WTC11 (cell line): ENCODE measurements at regions not wholly inside any gene's neighbourhood (a gene's known extent, or its start where the extent isn't known, plus 50 kb on each side); places are given as distances from the start of the nearest gene placed in this dataset.

Experiments
- ATF1 ChIP-seq: sonication (generic); formaldehyde crosslinking; IDR thresholded peaks from 2 replicates; pipeline ENCODE4 v1.8.1; 2023; ENCODE audit warnings: mild to moderate bottlenecking, moderate library complexity, missing genetic modification reagents
- ATF2 ChIP-seq: sonication (generic); formaldehyde crosslinking; IDR thresholded peaks from 2 replicates; pipeline ENCODE4 v1.8.1; 2022; ENCODE audit warnings: low read depth, missing genetic modification reagents, borderline replicate concordance
- CBFB ChIP-seq: sonication (generic); formaldehyde crosslinking; IDR thresholded peaks from 2 replicates; pipeline ENCODE4 v1.8.1; 2022; ENCODE audit warnings: mild to moderate bottlenecking, low read depth, missing genetic modification reagents
- CREB1 ChIP-seq: sonication (generic); formaldehyde crosslinking; IDR thresholded peaks from 2 replicates; pipeline ENCODE4 v1.8.0; 2023; ENCODE audit warnings: mild to moderate bottlenecking, missing genetic modification reagents
- CREM ChIP-seq: sonication (generic); formaldehyde crosslinking; IDR thresholded peaks from 2 replicates; pipeline ENCODE4 v1.8.1; 2022; ENCODE audit warnings: mild to moderate bottlenecking, missing genetic modification reagents, moderate library complexity
- CTCF ChIP-seq: fragments of 200-600 bp; IDR thresholded peaks from 2 replicates; pipeline ENCODE4 v1.8.0; 2022; ENCODE audit warnings: antibody characterized with exemption
- E2F1 ChIP-seq: sonication (generic); formaldehyde crosslinking; IDR thresholded peaks from 2 replicates; pipeline ENCODE4 v1.8.0; 2022; ENCODE audit warnings: mild to moderate bottlenecking, missing genetic modification reagents
- E2F4 ChIP-seq: sonication (generic); formaldehyde crosslinking; IDR thresholded peaks from 2 replicates; pipeline ENCODE4 v1.8.1; 2022; ENCODE audit warnings: low read depth, mild to moderate bottlenecking, moderate library complexity, missing genetic modification reagents, borderline replicate concordance
- E2F5 ChIP-seq: sonication (generic); formaldehyde crosslinking; IDR thresholded peaks from 2 replicates; pipeline ENCODE4 v1.8.1; 2022; ENCODE audit warnings: mild to moderate bottlenecking, moderate library complexity, missing genetic modification reagents
- GABPB1 ChIP-seq: sonication (generic); formaldehyde crosslinking; IDR thresholded peaks from 2 replicates; pipeline ENCODE4 v1.8.1; 2023; ENCODE audit warnings: mild to moderate bottlenecking, missing genetic modification reagents
- JUN ChIP-seq: sonication (generic); formaldehyde crosslinking; IDR thresholded peaks from 2 replicates; pipeline ENCODE4 v1.8.0; 2023; ENCODE audit warnings: mild to moderate bottlenecking, missing genetic modification reagents
- SP1 ChIP-seq: sonication (generic); formaldehyde crosslinking; conservative IDR thresholded peaks from 2 replicates; pipeline ENCODE4 v1.8.1; 2022; ENCODE audit warnings: missing genetic modification reagents
- TP53 ChIP-seq: sonication (generic); formaldehyde crosslinking; IDR thresholded peaks from 2 replicates; pipeline ENCODE4 v1.8.1; 2023; ENCODE audit warnings: mild to moderate bottlenecking, missing genetic modification reagents

- TF ChIP-seq E2F1 (CRISPR knock-in tag): no peak
- no peak for TF ChIP-seq CTCF
- TF ChIP-seq CREM: no peak
- TF ChIP-seq CBFB (CRISPR knock-in tag): no peak
- TF ChIP-seq E2F5 (CRISPR knock-in tag): no peak
- TF ChIP-seq ATF2 (CRISPR knock-in tag): no peak
- TF ChIP-seq ATF1: no peak
- TF ChIP-seq E2F4 (CRISPR knock-in tag): no peak
- no peak for TF ChIP-seq JUN (CRISPR knock-in tag)
- no peak for TF ChIP-seq CREB1 (CRISPR knock-in tag)
- TF ChIP-seq GABPB1: no peak
- no peak for TF ChIP-seq TP53 (CRISPR knock-in tag)
- TF ChIP-seq SP1 (CRISPR knock-in tag): no peak
These were observed 498.5 kb upstream of the GJE1 start for GRCh38 chr6:141634269-141634668.
